Osteoblast (primary cell): ENCODE measurements at regions not wholly inside any gene's neighbourhood (a gene's known extent, or its start where the extent isn't known, plus 50 kb on each side); places are given as distances from the start of the nearest gene placed in this dataset.

Source experiments
- DNase-seq: peaks from one replicate; pipeline ENCODE4 v3.0.0; 2011; ENCODE audit warnings: low spot score, mixed read lengths; ENCODE audit not compliant: insufficient read length; ENCODE audit errors: missing footprints
- H2AFZ ChIP-seq: 2 replicates; pipeline ENCODE4 v1.6.0; 2011; ENCODE audit warnings: mild to moderate bottlenecking, low read length
- H3K27ac ChIP-seq: 2 replicates; pipeline ENCODE4 v1.5.1; 2011; ENCODE audit warnings: mild to moderate bottlenecking, low read depth, low read length, moderate library complexity
- H3K27me3 ChIP-seq: 2 replicates; pipeline ENCODE4 v1.6.0; 2012; ENCODE audit warnings: mild to moderate bottlenecking, control low read depth, inconsistent platforms, low read length, moderate library complexity; ENCODE audit not compliant: insufficient read depth
- H3K36me3 ChIP-seq: 2 replicates; pipeline ENCODE4 v1.5.1; 2011; ENCODE audit warnings: mild to moderate bottlenecking, low read length, control low read depth, moderate library complexity; ENCODE audit not compliant: insufficient read depth
- H3K4me1 ChIP-seq: 2 replicates; pipeline ENCODE4 v1.5.1; 2011; ENCODE audit warnings: mild to moderate bottlenecking, low read length, control low read depth, moderate library complexity; ENCODE audit not compliant: insufficient read depth
- H3K4me2 ChIP-seq: 2 replicates; pipeline ENCODE4 v1.6.0; 2011; ENCODE audit warnings: mild to moderate bottlenecking, low read length; ENCODE audit not compliant: insufficient read depth
- H3K4me3 ChIP-seq: fragments of 200-600 bp; sonication (generic); 3 replicates; pipeline ENCODE4 v1.5.1; 2012; ENCODE audit warnings: mild to moderate bottlenecking, low read length, inconsistent platforms; ENCODE audit not compliant: insufficient read depth
- H3K79me2 ChIP-seq: 2 replicates; pipeline ENCODE4 v1.6.0; 2012; ENCODE audit warnings: mild to moderate bottlenecking, low read length, control low read depth, inconsistent platforms; ENCODE audit not compliant: insufficient read depth
- H3K9me3 ChIP-seq: 2 replicates; pipeline ENCODE4 v1.5.1; 2011; ENCODE audit warnings: low read depth, low read length, control low read depth
- H4K20me1 ChIP-seq: 2 replicates; pipeline ENCODE4 v1.6.0; 2012; ENCODE audit warnings: mild to moderate bottlenecking, low read length, control low read depth; ENCODE audit not compliant: insufficient read depth
- CTCF ChIP-seq: IDR thresholded peaks from 2 replicates; pipeline ENCODE4 v1.5.1; 2011; ENCODE audit warnings: mild to moderate bottlenecking, low read depth, low read length, moderate library complexity; ENCODE audit errors: extremely low read depth

GRCh38 chr10:109115179-109115578 is 808.1 kb downstream of the XPNPEP1 start:
- H3K4me3 ChIP-seq = no peak overlapping the region
- no peak for DNase-seq
- H3K4me1 ChIP-seq = no peaks in the 10 kb centered on the region
- no peak overlapping the region for H3K4me2 ChIP-seq
- H3K9me3 ChIP-seq = no peaks in the 10 kb centered on the region
- no peak overlapping the region for H2AFZ ChIP-seq
- H3K27ac ChIP-seq = no peak overlapping the region
- no peaks in the 10 kb centered on the region for H3K27me3 ChIP-seq
- no peaks in the 10 kb centered on the region for H4K20me1 ChIP-seq
- H3K79me2 ChIP-seq = no peaks in the 10 kb centered on the region
- H3K36me3 ChIP-seq = no peaks in the 10 kb centered on the region
- TF ChIP-seq CTCF = no peak

DNA sequence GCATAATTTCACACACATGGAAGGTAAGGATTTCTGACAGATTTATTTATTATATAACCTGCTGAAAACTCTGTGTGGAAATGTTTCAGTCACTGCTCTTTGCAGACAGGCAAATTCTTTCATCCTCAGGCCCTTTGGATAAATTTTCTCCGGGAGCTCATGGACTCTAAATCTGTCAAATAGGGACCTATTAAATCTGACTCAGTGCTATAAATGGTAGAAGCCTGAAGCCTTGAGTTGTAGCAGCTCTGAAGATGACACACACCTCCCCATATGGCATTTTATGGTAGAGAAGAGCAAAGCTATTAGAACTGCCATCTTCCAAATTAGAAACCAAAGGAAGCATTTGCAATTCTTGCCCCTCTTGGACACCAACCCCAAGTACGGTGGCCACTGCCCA is 808.7 kb downstream of the XPNPEP1 start:
- Histone ChIP-seq H4K20me1 (no peaks in the 10 kb centered on the region), H2AFZ (no peak overlapping the region), H3K4me1 (no peaks in the 10 kb centered on the region), H3K27me3 (no peaks in the 10 kb centered on the region), H3K4me2 (no peak overlapping the region), H3K4me3 (no peak overlapping the region), H3K79me2 (no peaks in the 10 kb centered on the region), H3K9me3 (no peaks in the 10 kb centered on the region), H3K27ac (no peak overlapping the region), H3K36me3 (no peaks in the 10 kb centered on the region)
- DNase-seq = no peak
- no peak for TF ChIP-seq CTCF

DNA sequence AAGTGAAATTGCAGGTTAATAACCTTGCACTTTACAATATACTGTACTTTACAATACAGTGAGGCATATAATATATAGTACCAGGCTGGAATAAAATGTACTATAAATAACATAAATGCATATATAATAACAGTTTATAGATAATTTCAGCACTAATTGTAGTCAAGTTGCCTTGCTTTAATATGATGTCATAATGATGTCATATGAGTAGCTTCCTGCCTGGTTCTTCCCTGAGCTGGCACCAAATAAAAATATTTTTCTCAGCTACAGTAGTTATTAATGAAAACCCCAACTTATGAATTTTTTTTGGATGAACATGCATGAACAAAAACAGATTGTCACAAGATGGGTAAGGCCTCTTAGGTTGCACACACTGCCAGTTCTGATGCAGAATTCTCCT is 816.7 kb downstream of the XPNPEP1 start:
- Histone ChIP-seq H3K36me3 (no peaks in the 10 kb centered on the region), H3K27ac (no peak overlapping the region), H3K4me1 (no peaks in the 10 kb centered on the region), H3K9me3 (no peaks in the 10 kb centered on the region), H3K79me2 (no peaks in the 10 kb centered on the region), H3K4me2 (no peak overlapping the region), H4K20me1 (no peaks in the 10 kb centered on the region), H3K4me3 (no peak overlapping the region), H2AFZ (no peak overlapping the region), H3K27me3 (no peaks in the 10 kb centered on the region)
- no peak for TF ChIP-seq CTCF
- no peak for DNase-seq

- no peak overlapping the region for H2AFZ ChIP-seq
- H3K27me3 ChIP-seq = no peaks in the 10 kb centered on the region
- DNase-seq = no peak
- H3K27ac ChIP-seq = no peak overlapping the region
- no peaks in the 10 kb centered on the region for H4K20me1 ChIP-seq
- no peaks in the 10 kb centered on the region for H3K36me3 ChIP-seq
- TF ChIP-seq CTCF = no peak
- H3K4me3 ChIP-seq = no peak overlapping the region
- H3K9me3 ChIP-seq = no peaks in the 10 kb centered on the region
- no peaks in the 10 kb centered on the region for H3K79me2 ChIP-seq
- no peaks in the 10 kb centered on the region for H3K4me1 ChIP-seq
- H3K4me2 ChIP-seq = no peak overlapping the region
These were observed 817.6 kb downstream of the XPNPEP1 start for GRCh38 chr10:109105725-109106124.
